C4-2B (cell line): ENCODE measurements at regions not wholly inside any gene's neighbourhood (a gene's known extent, or its start where the extent isn't known, plus 50 kb on each side); places are given as distances from the start of the nearest gene placed in this dataset.

ENCODE experiments used
- ZFX ChIP-seq: fragments of 450-650 bp; IDR thresholded peaks from 2 replicates; pipeline ENCODE4 v1.6.1; 2017
- TF ChIP-seq, protein P1 (sequence below): fragments of 450-650 bp; conservative IDR thresholded peaks from 2 replicates; pipeline ENCODE4 v1.5.1; 2017; ENCODE audit warnings: mild to moderate bottlenecking

DNA sequence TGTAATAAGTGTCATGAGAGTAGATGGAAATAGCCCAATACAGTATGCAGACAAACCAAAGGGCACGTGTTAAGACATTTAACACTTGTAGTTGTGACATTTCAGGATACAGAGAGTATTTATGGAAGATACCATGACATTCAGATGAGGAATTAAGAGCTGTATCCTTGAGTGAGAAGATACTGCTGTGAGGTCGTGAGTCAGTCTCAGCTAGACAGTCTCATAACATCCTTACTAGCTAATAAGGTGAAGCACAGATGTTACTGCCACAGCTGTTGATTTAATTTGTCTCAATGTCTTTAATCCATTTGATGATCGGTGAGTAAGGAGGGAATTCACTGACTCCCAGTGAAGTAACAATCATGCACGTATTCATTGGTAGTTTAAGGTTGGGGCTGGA lies 288.0 kb upstream of the AKR1E2 start:
- TF ChIP-seq, protein P1, sequence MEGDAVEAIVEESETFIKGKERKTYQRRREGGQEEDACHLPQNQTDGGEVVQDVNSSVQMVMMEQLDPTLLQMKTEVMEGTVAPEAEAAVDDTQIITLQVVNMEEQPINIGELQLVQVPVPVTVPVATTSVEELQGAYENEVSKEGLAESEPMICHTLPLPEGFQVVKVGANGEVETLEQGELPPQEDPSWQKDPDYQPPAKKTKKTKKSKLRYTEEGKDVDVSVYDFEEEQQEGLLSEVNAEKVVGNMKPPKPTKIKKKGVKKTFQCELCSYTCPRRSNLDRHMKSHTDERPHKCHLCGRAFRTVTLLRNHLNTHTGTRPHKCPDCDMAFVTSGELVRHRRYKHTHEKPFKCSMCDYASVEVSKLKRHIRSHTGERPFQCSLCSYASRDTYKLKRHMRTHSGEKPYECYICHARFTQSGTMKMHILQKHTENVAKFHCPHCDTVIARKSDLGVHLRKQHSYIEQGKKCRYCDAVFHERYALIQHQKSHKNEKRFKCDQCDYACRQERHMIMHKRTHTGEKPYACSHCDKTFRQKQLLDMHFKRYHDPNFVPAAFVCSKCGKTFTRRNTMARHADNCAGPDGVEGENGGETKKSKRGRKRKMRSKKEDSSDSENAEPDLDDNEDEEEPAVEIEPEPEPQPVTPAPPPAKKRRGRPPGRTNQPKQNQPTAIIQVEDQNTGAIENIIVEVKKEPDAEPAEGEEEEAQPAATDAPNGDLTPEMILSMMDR, result no peak
- no peak for TF ChIP-seq ZFX
